HL-60 (cell line): ENCODE measurements at regions not wholly inside any gene's neighbourhood (a gene's known extent, or its start where the extent isn't known, plus 50 kb on each side); places are given as distances from the start of the nearest gene placed in this dataset.
"Not testable (repeated sequence)": the region's sequence is repeated elsewhere in the genome, so short reads cannot be mapped to it uniquely, and the experiment has no call there.

Source experiments
- DNase-seq, 2 experiments: peaks; one replicate each; pipeline ENCODE4 v3.0.0-alpha.2; 2010 to 2020; ENCODE audit warnings: low read depth in 1 of 2, low spot score in 1 of 2
- H3K27ac ChIP-seq: fragments of 250-450 bp; sonication (Bioruptor Pico); replicated peaks from 2 replicates; pipeline ENCODE4 v1.5.1; 2020; ENCODE audit warnings: mild to moderate bottlenecking, moderate library complexity
- H3K27me3 ChIP-seq: fragments of 250-450 bp; sonication (Bioruptor Pico); 2 replicates; pipeline ENCODE4 v1.5.1; 2021; ENCODE audit warnings: mild to moderate bottlenecking, moderate library complexity; ENCODE audit not compliant: insufficient read depth, poor library complexity, severe bottlenecking
- H3K4me3 ChIP-seq: replicated peaks from 2 replicates; pipeline ENCODE4 v1.5.1; 2011; ENCODE audit warnings: mild to moderate bottlenecking, control low read depth, low read length; ENCODE audit not compliant: insufficient read depth
- CTCF ChIP-seq: IDR thresholded peaks from one replicate; pipeline ENCODE4 v1.5.1; 2011; ENCODE audit warnings: low read length, control low read depth, inconsistent platforms; ENCODE audit not compliant: insufficient read depth
- GABPA ChIP-seq: IDR thresholded peaks from 2 replicates; pipeline ENCODE4 v1.6.1; 2012; ENCODE audit warnings: low read depth
- POLR2AphosphoS5 ChIP-seq: IDR thresholded peaks from 2 replicates; pipeline ENCODE4 v1.6.1; 2012; ENCODE audit warnings: low read depth
- REST ChIP-seq: IDR thresholded peaks from 2 replicates; pipeline ENCODE4 v1.6.1; 2012; ENCODE audit warnings: low read depth; ENCODE audit not compliant: insufficient replicate concordance
- SPI1 ChIP-seq: IDR thresholded peaks from 2 replicates; pipeline ENCODE4 v1.6.1; 2012; ENCODE audit warnings: low read depth, mild to moderate bottlenecking, borderline replicate concordance

- Histone ChIP-seq H3K27ac (no peak overlapping the region), H3K27me3 (no peaks in the 10 kb centered on the region), H3K4me3 (no peak overlapping the region)
- DNase-seq, result no peak
- TF ChIP-seq SPI1 (no peak), GABPA (no peak), CTCF (no peak), POLR2AphosphoS5 (no peak), REST (no peak)
Observed at GRCh38 chr6:141932685-141933084, 200.0 kb upstream of the GJE1 start.

- not testable (repeated sequence) for H3K4me3 ChIP-seq, DNase-seq, H3K27ac ChIP-seq, H3K27me3 ChIP-seq
Observed at GRCh38 chr6:141926200-141926900, 206.4 kb upstream of the GJE1 start.

GRCh38 chr6:141925001-141925400 is 207.7 kb upstream of the GJE1 start:
- no peak overlapping the region for H3K27ac ChIP-seq
- TF ChIP-seq REST, result no peak
- no peak for TF ChIP-seq SPI1
- no peak for TF ChIP-seq POLR2AphosphoS5
- no peak for TF ChIP-seq CTCF
- TF ChIP-seq GABPA, result no peak
- H3K27me3 ChIP-seq, result no peaks in the 10 kb centered on the region
- H3K4me3 ChIP-seq, result no peak overlapping the region
- no peak for DNase-seq

DNA sequence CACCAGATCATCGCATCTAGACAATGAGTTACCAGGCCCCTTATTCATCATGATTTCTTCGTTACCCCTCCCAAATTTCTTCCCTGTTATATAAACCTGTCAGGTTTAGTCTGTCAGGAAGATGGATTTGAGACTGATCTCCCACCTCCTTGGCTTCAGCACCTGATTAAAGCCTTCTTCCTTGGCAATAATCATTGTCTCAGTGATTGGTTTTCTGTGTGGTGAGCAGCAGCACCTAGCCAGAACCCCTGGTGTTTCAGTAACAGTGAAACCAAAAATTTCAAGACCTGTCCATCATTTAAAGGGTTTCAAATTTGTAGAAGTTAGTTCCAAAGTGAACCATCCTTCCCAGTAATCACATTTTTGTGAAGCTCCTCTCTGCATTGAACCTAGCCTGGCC is 209.8 kb upstream of the GJE1 start:
- DNase-seq, result no peak
- no peak overlapping the region for H3K27ac ChIP-seq
- no peaks in the 10 kb centered on the region for H3K27me3 ChIP-seq
- no peak overlapping the region for H3K4me3 ChIP-seq
- no peak for TF ChIP-seq SPI1
- no peak for TF ChIP-seq GABPA
- no peak for TF ChIP-seq POLR2AphosphoS5
- no peak for TF ChIP-seq REST
- no peak for TF ChIP-seq CTCF

GRCh38 chr6:141916682-141917505 is 215.8 kb upstream of the GJE1 start:
- not testable (repeated sequence) for H3K27me3 ChIP-seq, H3K4me3 ChIP-seq, H3K27ac ChIP-seq, DNase-seq
